ENCODE measurements at regions not wholly inside any gene's neighbourhood (a gene's known extent, or its start where the extent isn't known, plus 50 kb on each side); places are given as distances from the start of the nearest gene placed in this dataset.

DNA sequence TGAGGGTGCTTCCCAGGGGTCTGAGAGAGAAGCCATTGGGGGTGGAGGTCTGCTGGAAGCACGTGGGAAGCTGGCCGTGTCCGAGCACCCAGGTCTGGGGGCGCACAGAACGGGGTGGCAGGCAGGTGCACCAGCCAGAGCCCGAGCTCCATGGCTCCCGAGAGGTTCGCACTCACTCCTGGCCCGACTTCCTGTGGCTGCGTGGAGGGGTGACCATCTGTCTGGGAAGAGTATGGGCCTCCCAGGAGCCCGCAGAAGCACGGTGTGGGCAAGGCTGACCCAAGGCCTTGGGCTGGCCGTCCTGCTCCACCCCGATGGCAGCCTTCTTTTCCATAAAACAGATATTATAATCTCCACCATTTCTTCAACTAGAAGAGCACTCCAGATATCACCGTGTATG, 256.0 kb upstream of the B3GAT1 start:
- Histone ChIP-seq H3K36me3 (ENCODE audit: low read depth) (no peaks in the 10 kb centered on the region), H3K4me3 (ENCODE audit: severe bottlenecking) (no peak overlapping the region), H3K9me3 (ENCODE audit: severe bottlenecking) (no peaks in the 10 kb centered on the region), H3K27ac (ENCODE audit: poor library complexity, severe bottlenecking) (no peak overlapping the region), H3K4me1 (ENCODE audit: insufficient read depth, poor library complexity, severe bottlenecking) (no peaks in the 10 kb centered on the region), H3K27me3 (ENCODE audit: insufficient read depth, poor library complexity, severe bottlenecking) (peaks cover 19% of the 10 kb centered on the region)
- no peak for DNase-seq (ENCODE audit: low spot score)
- TF ChIP-seq, protein P1, sequence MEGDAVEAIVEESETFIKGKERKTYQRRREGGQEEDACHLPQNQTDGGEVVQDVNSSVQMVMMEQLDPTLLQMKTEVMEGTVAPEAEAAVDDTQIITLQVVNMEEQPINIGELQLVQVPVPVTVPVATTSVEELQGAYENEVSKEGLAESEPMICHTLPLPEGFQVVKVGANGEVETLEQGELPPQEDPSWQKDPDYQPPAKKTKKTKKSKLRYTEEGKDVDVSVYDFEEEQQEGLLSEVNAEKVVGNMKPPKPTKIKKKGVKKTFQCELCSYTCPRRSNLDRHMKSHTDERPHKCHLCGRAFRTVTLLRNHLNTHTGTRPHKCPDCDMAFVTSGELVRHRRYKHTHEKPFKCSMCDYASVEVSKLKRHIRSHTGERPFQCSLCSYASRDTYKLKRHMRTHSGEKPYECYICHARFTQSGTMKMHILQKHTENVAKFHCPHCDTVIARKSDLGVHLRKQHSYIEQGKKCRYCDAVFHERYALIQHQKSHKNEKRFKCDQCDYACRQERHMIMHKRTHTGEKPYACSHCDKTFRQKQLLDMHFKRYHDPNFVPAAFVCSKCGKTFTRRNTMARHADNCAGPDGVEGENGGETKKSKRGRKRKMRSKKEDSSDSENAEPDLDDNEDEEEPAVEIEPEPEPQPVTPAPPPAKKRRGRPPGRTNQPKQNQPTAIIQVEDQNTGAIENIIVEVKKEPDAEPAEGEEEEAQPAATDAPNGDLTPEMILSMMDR (IDR thresholded peaks at IDR 0.05; ENCODE audit: poor library complexity, severe bottlenecking), result no peak
- no peak for ATAC-seq (ENCODE audit: low read depth)

DNA sequence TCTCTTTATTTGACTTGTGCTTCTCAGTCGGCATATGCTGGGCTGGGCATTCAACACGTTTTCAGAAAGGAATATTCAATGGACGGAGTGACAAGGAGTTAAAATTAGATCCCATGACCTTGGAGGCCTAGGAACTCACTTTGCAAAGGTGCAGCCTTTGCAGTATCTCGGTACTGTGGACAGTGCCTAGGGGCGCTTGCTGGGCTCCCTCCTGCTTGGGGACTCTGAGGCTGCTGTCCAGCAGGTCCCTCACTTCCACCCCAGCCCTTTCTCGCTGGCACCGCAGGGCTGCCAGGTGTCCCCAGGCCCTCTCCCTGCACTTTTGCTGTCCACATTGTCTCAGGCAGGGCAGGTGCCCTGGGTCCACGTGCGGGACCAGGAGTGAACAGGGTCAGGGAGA, 255.5 kb upstream of the B3GAT1 start:
- H3K4me1 ChIP-seq (ENCODE audit: insufficient read depth, poor library complexity, severe bottlenecking), result no peaks in the 10 kb centered on the region
- DNase-seq (ENCODE audit: low spot score), result no peak
- H3K27ac ChIP-seq (ENCODE audit: poor library complexity, severe bottlenecking), result no peak overlapping the region
- no peak overlapping the region for H3K4me3 ChIP-seq (ENCODE audit: severe bottlenecking)
- no peaks in the 10 kb centered on the region for H3K36me3 ChIP-seq (ENCODE audit: low read depth)
- TF ChIP-seq, protein P1 (IDR thresholded peaks at IDR 0.05; ENCODE audit: poor library complexity, severe bottlenecking), result no peak
- H3K9me3 ChIP-seq (ENCODE audit: severe bottlenecking), result no peaks in the 10 kb centered on the region
- peaks cover 19% of the 10 kb centered on the region for H3K27me3 ChIP-seq (ENCODE audit: insufficient read depth, poor library complexity, severe bottlenecking)
- no peak for ATAC-seq (ENCODE audit: low read depth)

GRCh38 chr11:134667175-134667500, 255.1 kb upstream of the B3GAT1 start:
- peaks cover 19% of the 10 kb centered on the region for H3K27me3 ChIP-seq (ENCODE audit: insufficient read depth, poor library complexity, severe bottlenecking)
- no peak overlapping the region for H3K4me3 ChIP-seq (ENCODE audit: severe bottlenecking)
- no peak overlapping the region for H3K27ac ChIP-seq (ENCODE audit: poor library complexity, severe bottlenecking)
- no peaks in the 10 kb centered on the region for H3K9me3 ChIP-seq (ENCODE audit: severe bottlenecking)
- no peaks in the 10 kb centered on the region for H3K4me1 ChIP-seq (ENCODE audit: insufficient read depth, poor library complexity, severe bottlenecking)
- DNase-seq (ENCODE audit: low spot score) (no peak), ATAC-seq (ENCODE audit: low read depth) (no peak)
- H3K36me3 ChIP-seq (ENCODE audit: low read depth), result no peaks in the 10 kb centered on the region
- TF ChIP-seq, protein P1 (IDR thresholded peaks at IDR 0.05; ENCODE audit: poor library complexity, severe bottlenecking), result no peak

DNA sequence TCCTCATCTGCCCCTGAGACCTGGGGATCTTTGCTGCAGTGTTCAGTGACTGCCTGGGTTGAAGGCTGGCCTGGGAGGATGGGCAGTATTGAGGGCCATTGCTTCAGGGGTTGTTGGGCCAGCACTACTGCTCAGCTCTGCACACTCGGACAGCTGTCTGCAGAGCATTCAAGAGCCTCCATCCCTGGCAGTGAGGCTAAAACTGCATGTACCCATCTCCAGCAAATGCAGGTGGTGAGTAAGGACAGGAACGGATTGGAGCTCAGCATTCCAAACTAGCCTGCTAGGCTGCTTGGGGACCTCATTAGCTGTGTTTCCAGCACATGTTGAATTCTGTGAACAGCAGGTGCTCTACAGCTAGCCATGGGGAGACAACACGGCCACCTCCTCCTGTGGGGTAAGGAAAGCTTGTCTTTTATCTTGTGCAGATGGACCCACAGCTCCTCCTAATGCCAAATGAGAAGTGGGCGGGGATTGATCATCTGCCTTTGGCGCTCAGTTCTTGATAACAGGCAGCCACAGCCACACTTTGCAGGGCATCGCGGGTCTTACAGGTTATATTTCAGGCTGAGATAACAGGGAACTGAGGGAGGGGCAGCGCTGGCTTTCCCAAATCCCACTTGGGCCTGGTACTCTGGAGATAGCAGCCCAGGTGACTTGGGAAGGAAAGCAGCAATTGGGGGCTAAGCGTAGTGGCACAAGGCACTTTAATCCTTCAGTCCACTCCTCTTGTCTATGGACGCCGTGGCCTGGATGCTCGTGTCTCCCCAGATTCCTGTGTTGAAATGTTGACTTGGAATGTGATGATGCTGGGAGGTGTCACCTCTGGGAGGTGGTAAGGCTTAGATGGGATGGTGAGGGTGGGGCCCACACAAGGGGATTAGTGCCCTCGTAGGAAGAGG, 254.5 kb upstream of the B3GAT1 start:
- TF ChIP-seq, protein P1 (IDR thresholded peaks at IDR 0.05; ENCODE audit: poor library complexity, severe bottlenecking), result no peak
- H3K4me1 ChIP-seq (ENCODE audit: insufficient read depth, poor library complexity, severe bottlenecking), result no peaks in the 10 kb centered on the region
- no peak for ATAC-seq (ENCODE audit: low read depth)

More for the DNA sequence above, 254.5 kb upstream of the B3GAT1 start:
- Histone ChIP-seq H3K9me3 (ENCODE audit: severe bottlenecking) (no peaks in the 10 kb centered on the region), H3K27ac (ENCODE audit: poor library complexity, severe bottlenecking) (no peak overlapping the region), H3K27me3 (ENCODE audit: insufficient read depth, poor library complexity, severe bottlenecking) (peaks cover 14% of the 10 kb centered on the region), H3K36me3 (ENCODE audit: low read depth) (no peaks in the 10 kb centered on the region), H3K4me3 (ENCODE audit: severe bottlenecking) (no peak overlapping the region)
- no peak for DNase-seq (ENCODE audit: low spot score)
